ENCODE measurements at regions not wholly inside any gene's neighbourhood (a gene's known extent, or its start where the extent isn't known, plus 50 kb on each side); places are given as distances from the start of the nearest gene placed in this dataset.
A peak's percentile ranks its signal among the peaks of the same experiment; 100 is the strongest.

DNA sequence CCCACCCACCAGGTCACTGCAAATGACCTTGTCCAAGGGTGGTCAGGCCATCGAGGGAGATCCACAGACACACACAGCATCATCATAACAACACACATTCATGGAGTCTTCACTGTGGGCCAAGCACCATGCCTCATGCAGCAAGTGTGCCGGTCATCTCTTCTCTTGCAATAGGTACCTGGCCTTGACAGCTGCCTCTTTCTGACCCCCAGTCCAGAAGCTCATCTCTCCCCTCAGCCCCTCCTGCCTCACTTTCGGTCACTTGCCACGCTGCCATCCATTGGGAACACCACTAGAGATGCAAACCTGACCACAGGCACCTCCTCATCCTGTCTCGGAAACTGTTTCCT is 75.9 kb downstream of the OAT start:
- intact Hi-C loops (cut with DNase I): no loop called here
- Histone ChIP-seq H3K4me3 (no peak overlapping the region), H3K27ac (no peak overlapping the region), H3K9me3 (no peaks in the 10 kb centered on the region), H3K36me3 (no peaks in the 10 kb centered on the region), H3K4me1 (peaks cover 23% of the 10 kb centered on the region), H3K27me3 (no peaks in the 10 kb centered on the region)
- DNase-seq (ENCODE audit: extremely low spot score in 2 of 2): no peak
- TF ChIP-seq, protein P1, sequence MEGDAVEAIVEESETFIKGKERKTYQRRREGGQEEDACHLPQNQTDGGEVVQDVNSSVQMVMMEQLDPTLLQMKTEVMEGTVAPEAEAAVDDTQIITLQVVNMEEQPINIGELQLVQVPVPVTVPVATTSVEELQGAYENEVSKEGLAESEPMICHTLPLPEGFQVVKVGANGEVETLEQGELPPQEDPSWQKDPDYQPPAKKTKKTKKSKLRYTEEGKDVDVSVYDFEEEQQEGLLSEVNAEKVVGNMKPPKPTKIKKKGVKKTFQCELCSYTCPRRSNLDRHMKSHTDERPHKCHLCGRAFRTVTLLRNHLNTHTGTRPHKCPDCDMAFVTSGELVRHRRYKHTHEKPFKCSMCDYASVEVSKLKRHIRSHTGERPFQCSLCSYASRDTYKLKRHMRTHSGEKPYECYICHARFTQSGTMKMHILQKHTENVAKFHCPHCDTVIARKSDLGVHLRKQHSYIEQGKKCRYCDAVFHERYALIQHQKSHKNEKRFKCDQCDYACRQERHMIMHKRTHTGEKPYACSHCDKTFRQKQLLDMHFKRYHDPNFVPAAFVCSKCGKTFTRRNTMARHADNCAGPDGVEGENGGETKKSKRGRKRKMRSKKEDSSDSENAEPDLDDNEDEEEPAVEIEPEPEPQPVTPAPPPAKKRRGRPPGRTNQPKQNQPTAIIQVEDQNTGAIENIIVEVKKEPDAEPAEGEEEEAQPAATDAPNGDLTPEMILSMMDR (IDR thresholded peaks at IDR 0.05): no peak
- TF ChIP-seq POLR2AphosphoS5 (IDR thresholded peaks at IDR 0.05; ENCODE audit: insufficient read depth in 1 of 2, low read depth in 1 of 2): no peak

DNA sequence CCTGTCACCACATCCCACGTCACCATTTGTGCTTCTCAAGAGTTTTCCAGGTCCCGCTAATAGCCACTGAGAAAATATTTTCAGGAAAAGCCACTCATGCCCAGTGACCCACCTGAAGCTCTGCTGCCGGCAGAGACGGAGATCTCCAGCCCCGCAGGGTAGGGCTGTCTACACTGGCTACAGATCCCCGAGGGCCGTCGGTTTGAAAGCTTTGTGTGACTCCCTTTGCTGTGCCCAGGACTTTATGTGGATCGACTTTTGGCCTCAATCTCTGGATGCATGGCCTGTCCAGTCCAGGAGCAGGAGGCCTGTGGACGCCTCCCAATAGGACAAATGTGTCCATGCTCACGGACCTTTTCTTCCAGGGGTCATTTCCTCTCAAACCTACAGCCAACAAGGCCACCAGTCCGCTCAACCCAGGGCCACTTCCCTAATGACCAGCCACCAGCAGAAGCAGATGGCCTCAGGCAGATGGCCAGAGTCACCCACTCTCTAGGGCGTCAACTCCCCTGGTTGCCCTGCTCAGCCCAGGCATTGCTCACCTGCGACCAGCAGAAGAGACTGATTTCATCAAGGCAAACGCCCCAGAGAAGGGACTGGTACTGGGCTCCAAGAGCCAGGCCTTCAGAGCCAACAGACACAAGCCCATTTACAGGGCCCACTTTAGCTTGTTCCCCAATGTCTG is 76.4 kb downstream of the OAT start:
- TF ChIP-seq, protein P1 (IDR thresholded peaks at IDR 0.05): no peak
- TF ChIP-seq POLR2AphosphoS5 (IDR thresholded peaks at IDR 0.05; ENCODE audit: insufficient read depth in 1 of 2, low read depth in 1 of 2): no peak
- no peak for TF ChIP-seq POLR2A (IDR thresholded peaks at IDR 0.05)
- H3K9me3 ChIP-seq: no peaks in the 10 kb centered on the region
- no peaks in the 10 kb centered on the region for H3K27me3 ChIP-seq
- intact Hi-C loops (cut with DNase I): no loop called here
- H3K36me3 ChIP-seq: no peaks in the 10 kb centered on the region
- no peak overlapping the region for H3K4me3 ChIP-seq
- no peak overlapping the region for H3K27ac ChIP-seq
- H3K4me1 ChIP-seq: peaks cover 23% of the 10 kb centered on the region
- DNase-seq (ENCODE audit: extremely low spot score in 2 of 2): no peak

DNA sequence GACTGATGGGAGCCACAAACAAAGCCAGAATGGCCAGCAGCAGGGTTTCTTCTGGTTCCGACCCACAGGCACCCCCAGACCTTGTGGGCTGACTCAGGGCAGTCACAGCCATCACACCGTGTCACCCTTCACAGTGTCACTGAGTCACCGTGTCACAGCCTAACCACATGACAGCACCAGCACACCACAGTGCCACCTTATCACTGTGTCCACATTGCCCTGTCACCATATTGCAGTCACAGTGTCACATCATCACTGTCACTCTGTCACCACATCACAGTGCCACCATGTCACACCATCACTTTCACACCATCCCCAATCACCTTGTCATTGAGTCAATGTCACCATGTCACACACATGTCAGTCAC is 77.0 kb downstream of the OAT start:
- DNase-seq (ENCODE audit: extremely low spot score in 2 of 2): no peak
- no peak overlapping the region for H3K4me3 ChIP-seq
- H3K27me3 ChIP-seq: no peaks in the 10 kb centered on the region
- H3K36me3 ChIP-seq: no peaks in the 10 kb centered on the region
- intact Hi-C loops (cut with DNase I): no loop called here
- no peaks in the 10 kb centered on the region for H3K9me3 ChIP-seq
- TF ChIP-seq POLR2AphosphoS5 (IDR thresholded peaks at IDR 0.05; ENCODE audit: insufficient read depth in 1 of 2, low read depth in 1 of 2) (no peak), POLR2A (IDR thresholded peaks at IDR 0.05) (no peak)
- TF ChIP-seq, protein P1 (IDR thresholded peaks at IDR 0.05): no peak
- H3K4me1 ChIP-seq: peaks cover 23% of the 10 kb centered on the region
- H3K27ac ChIP-seq: no peak overlapping the region

DNA sequence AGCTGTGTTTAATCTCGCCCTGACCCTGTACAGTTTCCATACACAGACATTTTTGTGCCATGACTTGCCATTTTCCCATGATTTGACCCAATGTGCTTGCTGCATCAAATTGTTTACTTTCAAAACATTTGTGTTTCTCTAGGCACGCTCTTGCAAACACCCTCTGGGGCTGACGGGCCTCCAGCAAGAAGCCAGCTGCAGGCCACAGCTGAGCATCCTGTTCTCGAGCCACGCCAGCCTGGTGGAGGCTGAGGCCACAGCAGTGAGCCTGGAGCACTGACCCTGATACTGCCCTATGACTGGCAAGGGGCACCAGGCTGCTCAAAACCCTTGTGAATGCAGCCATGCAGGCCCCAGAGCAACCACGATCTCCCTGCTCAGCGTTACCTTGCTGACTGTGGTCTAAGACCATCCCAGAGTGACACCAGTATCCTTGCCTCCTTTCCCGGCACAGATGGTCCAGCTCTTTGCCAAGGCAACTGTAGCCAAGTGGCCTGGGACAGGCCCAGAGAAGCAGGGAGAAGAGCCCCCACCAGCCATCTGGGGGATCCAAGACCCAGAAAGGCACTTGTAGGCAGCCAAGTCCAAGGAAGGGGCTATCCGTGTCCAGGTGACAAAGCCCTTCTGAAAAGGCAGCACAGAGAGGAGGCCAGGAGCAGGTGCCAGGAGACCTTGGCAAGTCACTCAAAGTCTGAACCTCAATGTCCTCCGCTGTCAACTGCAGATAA is 78.5 kb downstream of the OAT start:
- no peak for DNase-seq (ENCODE audit: extremely low spot score in 2 of 2)
- H3K36me3 ChIP-seq: no peaks in the 10 kb centered on the region

More for the DNA sequence above, 78.5 kb downstream of the OAT start:
- intact Hi-C loops (cut with DNase I): no loop called here
- no peak for TF ChIP-seq POLR2A (IDR thresholded peaks at IDR 0.05)
- TF ChIP-seq, protein P1 (IDR thresholded peaks at IDR 0.05): no peak
- TF ChIP-seq POLR2AphosphoS5 (IDR thresholded peaks at IDR 0.05; ENCODE audit: insufficient read depth in 1 of 2, low read depth in 1 of 2): no peak
- Histone ChIP-seq H3K27ac (peak overlapping the region; percentile 47), H3K4me3 (no peak overlapping the region), H3K9me3 (no peaks in the 10 kb centered on the region), H3K4me1 (peaks cover 23% of the 10 kb centered on the region), H3K27me3 (no peaks in the 10 kb centered on the region)
